ENCODE measurements at regions not wholly inside any gene's neighbourhood (a gene's known extent, or its start where the extent isn't known, plus 50 kb on each side); places are given as distances from the start of the nearest gene placed in this dataset.

GRCh38 chr5:66459728-66460127 is 136.5 kb upstream of the MAST4 start:
- no peak overlapping the region for H3K4me3 ChIP-seq (replicated peaks; ENCODE audit: low read depth, low read length)
- H3K36me3 ChIP-seq (ENCODE audit: control insufficient read depth, insufficient read depth, low read length), result no peaks in the 10 kb centered on the region
- no peaks in the 10 kb centered on the region; the same call in 1 of the 2 replicates for H3K27me3 ChIP-seq (replicated peaks; ENCODE audit: control insufficient read depth, insufficient read depth, low read length)
- no peak for DNase-seq (ENCODE audit: extremely low read depth, insufficient read length)
- TF ChIP-seq CTCF (IDR thresholded peaks at IDR 0.05; ENCODE audit: insufficient read depth, low read length, poor library complexity, severe bottlenecking), result no peak

GRCh38 chr5:66467564-66467963 is 128.6 kb upstream of the MAST4 start:
- Histone ChIP-seq H3K36me3 (ENCODE audit: control insufficient read depth, insufficient read depth, low read length) (no peaks in the 10 kb centered on the region), H3K4me3 (replicated peaks; ENCODE audit: low read depth, low read length) (no peak overlapping the region), H3K27me3 (replicated peaks; ENCODE audit: control insufficient read depth, insufficient read depth, low read length) (no peaks in the 10 kb centered on the region; the same call in 1 of the 2 replicates)
- no peak for TF ChIP-seq CTCF (IDR thresholded peaks at IDR 0.05; ENCODE audit: insufficient read depth, low read length, poor library complexity, severe bottlenecking)
- no peak for DNase-seq (ENCODE audit: extremely low read depth, insufficient read length)

- no peak for DNase-seq (ENCODE audit: extremely low read depth, insufficient read length)
- TF ChIP-seq CTCF (IDR thresholded peaks at IDR 0.05; ENCODE audit: insufficient read depth, low read length, poor library complexity, severe bottlenecking), result no peak
- no peaks in the 10 kb centered on the region for H3K27me3 ChIP-seq (replicated peaks; ENCODE audit: control insufficient read depth, insufficient read depth, low read length)
- no peaks in the 10 kb centered on the region for H3K36me3 ChIP-seq (ENCODE audit: control insufficient read depth, insufficient read depth, low read length)
- H3K4me3 ChIP-seq (replicated peaks; ENCODE audit: low read depth, low read length), result no peak overlapping the region
Observed at GRCh38 chr5:66469684-66470083, 126.5 kb upstream of the MAST4 start.

GRCh38 chr5:66472010-66472409 is 124.2 kb upstream of the MAST4 start:
- Histone ChIP-seq H3K4me3 (replicated peaks; ENCODE audit: low read depth, low read length) (no peak overlapping the region), H3K36me3 (ENCODE audit: control insufficient read depth, insufficient read depth, low read length) (no peaks in the 10 kb centered on the region), H3K27me3 (replicated peaks; ENCODE audit: control insufficient read depth, insufficient read depth, low read length) (no peaks in the 10 kb centered on the region)
- no peak for TF ChIP-seq CTCF (IDR thresholded peaks at IDR 0.05; ENCODE audit: insufficient read depth, low read length, poor library complexity, severe bottlenecking)
- no peak for DNase-seq (ENCODE audit: extremely low read depth, insufficient read length)

GRCh38 chr5:66475731-66476130 is 120.5 kb upstream of the MAST4 start:
- no peak for TF ChIP-seq CTCF (IDR thresholded peaks at IDR 0.05; ENCODE audit: insufficient read depth, low read length, poor library complexity, severe bottlenecking)
- Histone ChIP-seq H3K4me3 (replicated peaks; ENCODE audit: low read depth, low read length) (no peak overlapping the region), H3K27me3 (replicated peaks; ENCODE audit: control insufficient read depth, insufficient read depth, low read length) (no peaks in the 10 kb centered on the region), H3K36me3 (ENCODE audit: control insufficient read depth, insufficient read depth, low read length) (no peaks in the 10 kb centered on the region)
- DNase-seq (ENCODE audit: extremely low read depth, insufficient read length), result no peak

GRCh38 chr5:66477596-66477995 is 118.6 kb upstream of the MAST4 start:
- TF ChIP-seq CTCF (IDR thresholded peaks at IDR 0.05; ENCODE audit: insufficient read depth, low read length, poor library complexity, severe bottlenecking), result no peak
- DNase-seq (ENCODE audit: extremely low read depth, insufficient read length), result no peak

More at GRCh38 chr5:66477596-66477995, 118.6 kb upstream of the MAST4 start:
- no peak overlapping the region for H3K4me3 ChIP-seq (replicated peaks; ENCODE audit: low read depth, low read length)
- H3K27me3 ChIP-seq (replicated peaks; ENCODE audit: control insufficient read depth, insufficient read depth, low read length), result no peaks in the 10 kb centered on the region
- H3K36me3 ChIP-seq (ENCODE audit: control insufficient read depth, insufficient read depth, low read length), result no peaks in the 10 kb centered on the region

All from GM06990 (cell line).